Endothelial cell of umbilical vein (primary cell): ENCODE measurements at regions not wholly inside any gene's neighbourhood (a gene's known extent, or its start where the extent isn't known, plus 50 kb on each side); places are given as distances from the start of the nearest gene placed in this dataset.

Source experiments
- BruUV-seq: library from RNA; stranded (reverse); fragments of 400-500 nt; replicated peaks from 2 replicates; lab custom pipeline; 2021; lab: Mats Ljungman, UMichigan
- CTCF ChIA-PET: fragments of 300-600, 350-600 bp; sonication (Branson Sonifier 250); formaldehyde crosslinking; loops from one replicate; lab custom pipeline; 2021; ENCODE audit warnings: antibody characterized with exemption, inconsistent platforms; lab: Charles Lee
- POLR2A ChIA-PET: fragments of 300-600, 350-600 bp; sonication (Branson Sonifier 250); formaldehyde crosslinking; loops from one replicate; lab custom pipeline; 2021; ENCODE audit warnings: antibody characterized with exemption, inconsistent platforms; lab: Charles Lee
- DNase-seq: peaks from one replicate; pipeline ENCODE4 v3.0.0-alpha.2; 2011; ENCODE audit warnings: low read depth, low spot score
- FAIRE-seq: peaks from 2 replicates; lab custom pipeline; 2011; peaks lifted over from hg19 to GRCh38; lab: Jason Lieb, UNC
- H2AFZ ChIP-seq: 2 replicates; pipeline ENCODE4 v1.6.0; 2012; ENCODE audit warnings: low read depth, low read length, control low read depth, inconsistent platforms
- H3K27ac ChIP-seq: 2 replicates; pipeline ENCODE4 v1.5.1; 2011; ENCODE audit warnings: low read depth, mild to moderate bottlenecking, control low read depth, low read length, moderate library complexity; ENCODE audit not compliant: insufficient read depth
- H3K27me3 ChIP-seq, 2 experiments: 2 replicates each; pipeline versions ENCODE4 v1.6.0 to v1.6.1; 2011; ENCODE audit warnings: low read length in 2 of 2, mixed read lengths in 1 of 2; ENCODE audit not compliant: control insufficient read depth in 2 of 2, insufficient read depth in 2 of 2
- H3K36me3 ChIP-seq, 2 experiments: 2 replicates in 1 of 2; 3 replicates in 1 of 2; pipeline ENCODE4 v1.5.1; 2011; ENCODE audit warnings: low read length in 2 of 2, mild to moderate bottlenecking in 1 of 2, moderate library complexity in 1 of 2; ENCODE audit not compliant: control insufficient read depth in 2 of 2, insufficient read depth in 2 of 2; ENCODE audit errors: extremely low read depth in 1 of 2
- H3K4me1 ChIP-seq: 3 replicates; pipeline ENCODE4 v1.5.1; 2011; ENCODE audit warnings: mild to moderate bottlenecking, low read length; ENCODE audit not compliant: control insufficient read depth, insufficient read depth; ENCODE audit errors: extremely low read depth
- H3K4me2 ChIP-seq: 2 replicates; pipeline ENCODE4 v1.6.1; 2011; ENCODE audit warnings: low read length, control low read depth, mixed read lengths; ENCODE audit not compliant: insufficient read depth
- H3K4me3 ChIP-seq, 3 experiments: fragments of 200-600 bp in 1 of 3; sonication (generic), shearing (Covaris generic) in 1 of 3; replicated peaks in 1 of 3; 2 replicates each; pipeline ENCODE4 v1.5.1; 2011 to 2016; ENCODE audit warnings: control low read depth in 3 of 3, low read length in 3 of 3, mild to moderate bottlenecking in 2 of 3, inconsistent platforms in 1 of 3, low read depth in 1 of 3, moderate library complexity in 1 of 3; ENCODE audit not compliant: insufficient read depth in 1 of 3
- H3K79me2 ChIP-seq: 2 replicates; pipeline ENCODE4 v1.6.0; 2012; ENCODE audit warnings: low read length, inconsistent platforms; ENCODE audit not compliant: control insufficient read depth, insufficient read depth
- H3K9ac ChIP-seq: replicated peaks from 2 replicates; pipeline ENCODE3; 2011; ENCODE audit warnings: low read length, control low read depth; ENCODE audit not compliant: insufficient read depth; ENCODE audit errors: extremely low read depth
- H3K9me1 ChIP-seq: replicated peaks from 3 replicates; pipeline ENCODE4 v1.6.0; 2011; ENCODE audit warnings: mild to moderate bottlenecking, low read length; ENCODE audit not compliant: control insufficient read depth, insufficient read depth; ENCODE audit errors: extremely low read depth
- H3K9me3 ChIP-seq: replicated peaks from 2 replicates; pipeline ENCODE4 v1.5.1; 2012; ENCODE audit warnings: low read length, inconsistent platforms; ENCODE audit not compliant: control insufficient read depth, insufficient read depth
- H4K20me1 ChIP-seq: replicated peaks from 2 replicates; pipeline ENCODE3; 2011; ENCODE audit warnings: mild to moderate bottlenecking, low read length; ENCODE audit not compliant: control insufficient read depth, insufficient read depth; ENCODE audit errors: extremely low read depth
- EZH2 ChIP-seq: IDR thresholded peaks from 2 replicates; pipeline ENCODE4 v1.6.1; 2012; ENCODE audit warnings: borderline replicate concordance, low read depth, mild to moderate bottlenecking, moderate library complexity, low read length, inconsistent platforms; ENCODE audit not compliant: severe bottlenecking
- FOS ChIP-seq: IDR thresholded peaks from 2 replicates; pipeline ENCODE4 v1.6.1; 2011; ENCODE audit warnings: mild to moderate bottlenecking, low read length, moderate library complexity, borderline replicate concordance; ENCODE audit not compliant: insufficient read depth
- GATA2 ChIP-seq: IDR thresholded peaks from 2 replicates; pipeline ENCODE4 v1.7.0; 2011; ENCODE audit warnings: low read depth, mild to moderate bottlenecking, moderate library complexity, mixed read lengths, low read length; ENCODE audit not compliant: insufficient read length, insufficient read depth
- JUN ChIP-seq: IDR thresholded peaks from 2 replicates; pipeline ENCODE4 v1.6.1; 2011; ENCODE audit warnings: borderline replicate concordance, low read depth; ENCODE audit not compliant: insufficient read length, insufficient read depth
- MYC ChIP-seq: IDR thresholded peaks from one replicate; pipeline ENCODE4 v1.6.1; 2011; ENCODE audit warnings: mild to moderate bottlenecking, low read depth, low read length
- POLR2A ChIP-seq: IDR thresholded peaks from 2 replicates; pipeline ENCODE4 v1.6.1; 2012; ENCODE audit warnings: low read depth, mild to moderate bottlenecking, control low read depth, low read length
- POLR2AphosphoS5 ChIP-seq: IDR thresholded peaks from 2 replicates; pipeline ENCODE4 v1.6.1; 2012; ENCODE audit warnings: low read depth, mild to moderate bottlenecking, control low read depth, low read length, moderate library complexity; ENCODE audit not compliant: insufficient read depth
- dilution Hi-C: fragments of 300-500 bp; cut with MboI; formaldehyde crosslinking; loops from one replicate; pipeline ENCODE4 v1.15.0; 2019; ENCODE audit warnings: low sequenced_read_pairs; ENCODE audit not compliant: extremely low pct_ligation_motif_present
- intact Hi-C: fragments of 100-400 bp; cut with micrococcal nuclease; formaldehyde crosslinking; loops from one replicate; pipeline ENCODE4 v1.10.0; 2022
- TF ChIP-seq, protein P1 (sequence below): IDR thresholded peaks from 2 replicates; pipeline ENCODE4 v1.6.1; 2011; ENCODE audit not compliant: insufficient read depth, insufficient read length
- TF ChIP-seq, protein P2 (sequence below), 2 donors: IDR thresholded peaks; 1 replicate in 1 of 2; 2 replicates in 1 of 2; pipeline ENCODE4 v1.5.1; 2011; ENCODE audit warnings: low read length in 2 of 2, mild to moderate bottlenecking in 2 of 2, moderate library complexity in 2 of 2, control low read depth in 1 of 2, inconsistent platforms in 1 of 2, low read depth in 1 of 2; ENCODE audit not compliant: insufficient read depth in 1 of 2; ENCODE audit errors: extremely low read depth in 1 of 2

DNA sequence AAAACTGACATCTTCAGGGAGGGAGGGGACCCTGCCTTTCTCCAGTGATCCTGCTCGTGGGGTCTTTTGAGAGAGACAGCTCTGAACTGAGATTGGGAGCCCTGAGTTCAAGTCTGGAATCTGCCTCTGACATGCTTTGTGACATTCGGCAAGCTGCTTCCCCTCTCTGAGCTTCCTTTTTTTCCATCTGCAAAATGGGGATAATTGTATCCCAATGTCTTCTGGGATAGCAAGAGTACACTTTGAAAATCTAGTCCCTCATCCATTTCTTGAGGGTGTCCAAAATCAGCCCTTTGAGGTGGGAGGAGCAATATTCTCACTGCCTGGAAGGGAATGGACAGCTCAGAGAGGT is 186.3 kb downstream of the RGS3 start:
- Histone ChIP-seq H3K27ac (peak overlapping the region; percentile 72), H3K9ac (peak overlapping the region; percentile 13)
- no peak for FAIRE-seq

More for the DNA sequence above, 186.3 kb downstream of the RGS3 start:
- Histone ChIP-seq H3K27me3 (no peaks in the 10 kb centered on the region), H3K4me3 (no peak overlapping the region), H3K9me3 (no peaks in the 10 kb centered on the region), H3K79me2 (no peaks in the 10 kb centered on the region), H3K4me2 (no peak overlapping the region), H3K4me1 (peaks cover 31% of the 10 kb centered on the region), H3K36me3 (no peaks in the 10 kb centered on the region), H2AFZ (no peak overlapping the region), H4K20me1 (no peaks in the 10 kb centered on the region), H3K9me1 (no peaks in the 10 kb centered on the region)
- intact Hi-C loops (loop anchor here (1.0 kb wide), 3 partner anchors 16 to 48 kb away; no protein-coding TSS in a partner anchor), dilution Hi-C loops (loop anchor here (10.0 kb wide), 1 partner anchor 55 kb away; no protein-coding TSS in a partner anchor)
- BruUV-seq, result no TSS peak
- TF ChIP-seq GATA2 (no peak), POLR2AphosphoS5 (no peak), EZH2 (no peak), JUN (no peak), FOS (no peak), MYC (no peak), POLR2A (no peak)
- TF ChIP-seq, protein P1, sequence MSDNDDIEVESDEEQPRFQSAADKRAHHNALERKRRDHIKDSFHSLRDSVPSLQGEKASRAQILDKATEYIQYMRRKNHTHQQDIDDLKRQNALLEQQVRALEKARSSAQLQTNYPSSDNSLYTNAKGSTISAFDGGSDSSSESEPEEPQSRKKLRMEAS, result no peak
- TF ChIP-seq, protein P2, sequence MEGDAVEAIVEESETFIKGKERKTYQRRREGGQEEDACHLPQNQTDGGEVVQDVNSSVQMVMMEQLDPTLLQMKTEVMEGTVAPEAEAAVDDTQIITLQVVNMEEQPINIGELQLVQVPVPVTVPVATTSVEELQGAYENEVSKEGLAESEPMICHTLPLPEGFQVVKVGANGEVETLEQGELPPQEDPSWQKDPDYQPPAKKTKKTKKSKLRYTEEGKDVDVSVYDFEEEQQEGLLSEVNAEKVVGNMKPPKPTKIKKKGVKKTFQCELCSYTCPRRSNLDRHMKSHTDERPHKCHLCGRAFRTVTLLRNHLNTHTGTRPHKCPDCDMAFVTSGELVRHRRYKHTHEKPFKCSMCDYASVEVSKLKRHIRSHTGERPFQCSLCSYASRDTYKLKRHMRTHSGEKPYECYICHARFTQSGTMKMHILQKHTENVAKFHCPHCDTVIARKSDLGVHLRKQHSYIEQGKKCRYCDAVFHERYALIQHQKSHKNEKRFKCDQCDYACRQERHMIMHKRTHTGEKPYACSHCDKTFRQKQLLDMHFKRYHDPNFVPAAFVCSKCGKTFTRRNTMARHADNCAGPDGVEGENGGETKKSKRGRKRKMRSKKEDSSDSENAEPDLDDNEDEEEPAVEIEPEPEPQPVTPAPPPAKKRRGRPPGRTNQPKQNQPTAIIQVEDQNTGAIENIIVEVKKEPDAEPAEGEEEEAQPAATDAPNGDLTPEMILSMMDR (IDR thresholded peaks at IDR 0.05; ENCODE audit: extremely low read depth in 1 of 2, insufficient read depth in 1 of 2, low read depth in 1 of 2, low read length in 2 of 2), result no peak
- ChIA-PET CTCF (interaction anchor here (0.6 to 3.9 kb wide), 12 partner anchors 9 to 204 kb away, joined by 3 to 32 read pairs (median 6); no protein-coding TSS in a partner anchor), POLR2A (interaction anchor here (1.0 to 1.9 kb wide), 4 partner anchors 29 to 55 kb away, joined by 6 to 15 read pairs (median 7); no protein-coding TSS in a partner anchor)
- no peak for DNase-seq
